ENCODE measurements at regions not wholly inside any gene's neighbourhood (a gene's known extent, or its start where the extent isn't known, plus 50 kb on each side); places are given as distances from the start of the nearest gene placed in this dataset.

- Histone ChIP-seq H2BK20ac (ENCODE audit: low read depth, low read length, poor library complexity, severe bottlenecking) (no peak overlapping the region), H3K4ac (ENCODE audit: low read depth, low read length) (no peak overlapping the region), H2AFZ (ENCODE audit: low read length) (no peak overlapping the region), H2BK15ac (ENCODE audit: low read depth, low read length) (no peak overlapping the region), H3K56ac (ENCODE audit: insufficient read length, low read depth, low read length) (no peak overlapping the region), H2BK12ac (ENCODE audit: insufficient read length, low read depth, low read length) (no peak overlapping the region), H2AK5ac (ENCODE audit: insufficient read length, low read length) (no peak overlapping the region), H3K14ac (ENCODE audit: insufficient read depth, low read length) (no peak overlapping the region), H2BK5ac (ENCODE audit: insufficient read length, low read length) (no peak overlapping the region), H4K20me1 (ENCODE audit: control insufficient read depth, insufficient read depth, insufficient read length) (no peaks in the 10 kb centered on the region), H3T11ph (ENCODE audit: low read length) (no peak overlapping the region), H4K8ac (replicated peaks; ENCODE audit: insufficient read length, low read depth, low read length) (no peak overlapping the region), H2BK120ac (ENCODE audit: low read depth, low read length, poor library complexity, severe bottlenecking) (no peak overlapping the region), H3K23me2 (ENCODE audit: insufficient read length, low read depth, low read length, poor library complexity, severe bottlenecking) (no peaks in the 10 kb centered on the region), H3K27ac (ENCODE audit: insufficient read length, low read depth, low read length) (no peak overlapping the region), H3K4me1 (ENCODE audit: insufficient read depth, low read length) (no peaks in the 10 kb centered on the region), H3K18ac (ENCODE audit: insufficient read length, low read depth, low read length) (no peak overlapping the region), H3K79me2 (ENCODE audit: insufficient read depth, low read length) (no peaks in the 10 kb centered on the region), H4K5ac (ENCODE audit: insufficient read length, low read depth, low read length) (no peak overlapping the region), H3K9ac (ENCODE audit: extremely low read depth, insufficient read length, low read length) (no peak overlapping the region), H3K79me1 (ENCODE audit: insufficient read depth, low read depth, low read length, poor library complexity, severe bottlenecking) (no peaks in the 10 kb centered on the region), H4K91ac (ENCODE audit: insufficient read length, low read depth, low read length) (no peak overlapping the region), H3K23ac (ENCODE audit: insufficient read length, low read depth, low read length) (no peak overlapping the region), H3K4me2 (ENCODE audit: insufficient read depth, insufficient read length, low read length) (no peak overlapping the region), H3K9me3 (ENCODE audit: control insufficient read depth, low read depth, low read length) (no peaks in the 10 kb centered on the region), H3K27me3 (ENCODE audit: insufficient read depth, low read length) (no peaks in the 10 kb centered on the region)
- Mint-ChIP-seq H3K36me3 (ENCODE audit: insufficient read depth in 1 of 3, low read depth in 3 of 3) (no peaks in the 10 kb centered on the region; a peak in 1 of 7 replicates), H3K27me3 (ENCODE audit: low read depth) (no peaks in the 10 kb centered on the region), H3K9me3 (no peaks in the 10 kb centered on the region), H3K4me1 (peaks cover 18 to 19% of the 10 kb centered on the region in 2 experiments), H3K4me3 (no peak overlapping the region), H3K27ac (no peak overlapping the region)
- TF ChIP-seq CTCF (conservative IDR thresholded peaks at IDR 0.05), result no peak
- no peak for DNase-seq
- no CpG with 5 or more reads among the region's 4 CpGs for WGBS (ENCODE audit: extremely low coverage, insufficient read length, low lambda C conversion rate)
These were observed 201.0 kb downstream of the MBD2 start for GRCh38 chr18:54023471-54023870.

Data from H9 (cell line).